ENCODE measurements at regions not wholly inside any gene's neighbourhood (a gene's known extent, or its start where the extent isn't known, plus 50 kb on each side); places are given as distances from the start of the nearest gene placed in this dataset.

DNA sequence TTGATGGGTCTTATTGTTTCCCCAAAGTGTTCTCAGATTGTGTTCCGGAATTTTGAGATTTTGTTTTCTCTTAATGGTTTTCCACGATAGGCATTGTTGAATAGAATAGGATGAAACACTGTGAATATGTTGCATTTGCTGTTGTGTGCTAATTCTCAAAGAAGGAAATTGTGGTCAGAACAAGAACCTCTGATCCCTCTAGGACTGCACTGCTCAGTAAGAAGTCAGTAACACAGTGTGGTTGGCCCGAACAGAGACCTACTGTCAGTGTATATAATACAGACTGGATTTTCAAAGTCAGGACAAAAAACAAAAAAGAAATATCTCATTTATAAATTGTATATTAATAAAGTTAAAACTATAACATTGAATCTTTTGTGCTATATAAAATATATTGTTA lies 494.8 kb downstream of the MAT2B start:
- TF ChIP-seq, protein P1, sequence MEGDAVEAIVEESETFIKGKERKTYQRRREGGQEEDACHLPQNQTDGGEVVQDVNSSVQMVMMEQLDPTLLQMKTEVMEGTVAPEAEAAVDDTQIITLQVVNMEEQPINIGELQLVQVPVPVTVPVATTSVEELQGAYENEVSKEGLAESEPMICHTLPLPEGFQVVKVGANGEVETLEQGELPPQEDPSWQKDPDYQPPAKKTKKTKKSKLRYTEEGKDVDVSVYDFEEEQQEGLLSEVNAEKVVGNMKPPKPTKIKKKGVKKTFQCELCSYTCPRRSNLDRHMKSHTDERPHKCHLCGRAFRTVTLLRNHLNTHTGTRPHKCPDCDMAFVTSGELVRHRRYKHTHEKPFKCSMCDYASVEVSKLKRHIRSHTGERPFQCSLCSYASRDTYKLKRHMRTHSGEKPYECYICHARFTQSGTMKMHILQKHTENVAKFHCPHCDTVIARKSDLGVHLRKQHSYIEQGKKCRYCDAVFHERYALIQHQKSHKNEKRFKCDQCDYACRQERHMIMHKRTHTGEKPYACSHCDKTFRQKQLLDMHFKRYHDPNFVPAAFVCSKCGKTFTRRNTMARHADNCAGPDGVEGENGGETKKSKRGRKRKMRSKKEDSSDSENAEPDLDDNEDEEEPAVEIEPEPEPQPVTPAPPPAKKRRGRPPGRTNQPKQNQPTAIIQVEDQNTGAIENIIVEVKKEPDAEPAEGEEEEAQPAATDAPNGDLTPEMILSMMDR (conservative IDR thresholded peaks at IDR 0.05; ENCODE audit: low read length) = no peak
- no peak for TF ChIP-seq EZH2phosphoT487 (IDR thresholded peaks at IDR 0.05; ENCODE audit: borderline replicate concordance, low read depth, low read length)
